HEK293 (cell line): ENCODE measurements at regions not wholly inside any gene's neighbourhood (a gene's known extent, or its start where the extent isn't known, plus 50 kb on each side); places are given as distances from the start of the nearest gene placed in this dataset.

ENCODE experiments used
- CTCF ChIA-PET: fragments of 350-600 bp; formaldehyde crosslinking; extraction: SDS; loops from one replicate; lab custom pipeline; 2021; ENCODE audit warnings: antibody characterized with exemption; lab: Yijun Ruan, JAX
- POLR2A ChIA-PET: fragments of 300-600 bp; formaldehyde crosslinking; extraction: SDS; loops from one replicate; lab custom pipeline; 2020; ENCODE audit warnings: antibody characterized with exemption, inconsistent platforms; lab: Yijun Ruan, JAX
- H3K27ac ChIP-seq: fragments of 200-500 bp; sonication (Bioruptor generic); 2 replicates; pipeline ENCODE4 v1.5.1; 2014; ENCODE audit warnings: low read depth, low read length, control low read depth, inconsistent platforms; ENCODE audit errors: extremely low read depth
- H3K36me3 ChIP-seq, 2 experiments: fragments of 200-500 bp in 1 of 2; sonication (Bioruptor generic) in 1 of 2; 1 replicate in 1 of 2; 2 replicates in 1 of 2; pipeline ENCODE4 v1.5.1; 2014 to 2017; ENCODE audit warnings: inconsistent platforms in 2 of 2, low read length in 2 of 2; ENCODE audit not compliant: control insufficient read depth in 2 of 2, insufficient read depth in 1 of 2
- H3K4me1 ChIP-seq: fragments of 200-500 bp; sonication (Bioruptor generic); 2 replicates; pipeline ENCODE4 v1.5.1; 2014; ENCODE audit warnings: mild to moderate bottlenecking, low read length, inconsistent platforms; ENCODE audit not compliant: control insufficient read depth, insufficient read depth
- H3K4me3 ChIP-seq: 2 replicates; pipeline ENCODE4 v1.5.1; 2011; ENCODE audit warnings: low read depth, mild to moderate bottlenecking, control low read depth, low read length, moderate library complexity
- H3K9me3 ChIP-seq: fragments of 200-500 bp; sonication (Bioruptor generic); 2 replicates; pipeline ENCODE4 v1.5.1; 2014; ENCODE audit warnings: low read depth, low read length, inconsistent platforms; ENCODE audit not compliant: control insufficient read depth, insufficient read depth
- INSM2 ChIP-seq: fragments of 450-650 bp; formaldehyde crosslinking; IDR thresholded peaks from 2 replicates; pipeline ENCODE4 v1.5.1; 2016; ENCODE audit warnings: missing biosample characterization, missing genetic modification characterization
- KLF9 ChIP-seq: fragments of 450-650 bp; formaldehyde crosslinking; IDR thresholded peaks from 2 replicates; pipeline ENCODE4 v1.5.1; 2016; ENCODE audit warnings: missing biosample characterization, missing genetic modification characterization, low read depth
- PRDM6 ChIP-seq: fragments of 450-650 bp; formaldehyde crosslinking; IDR thresholded peaks from 2 replicates; pipeline ENCODE4 v1.5.1; 2017; ENCODE audit warnings: missing biosample characterization, missing genetic modification characterization
- RBAK ChIP-seq: fragments of 450-650 bp; formaldehyde crosslinking; IDR thresholded peaks from 2 replicates; pipeline ENCODE4 v1.5.1; 2016; ENCODE audit warnings: missing biosample characterization, missing genetic modification characterization
- ZEB2 ChIP-seq: fragments of 450-650 bp; formaldehyde crosslinking; IDR thresholded peaks from 2 replicates; pipeline ENCODE4 v1.5.1; 2016; ENCODE audit warnings: missing biosample characterization, missing genetic modification characterization
- ZNF202 ChIP-seq: fragments of 450-650 bp; formaldehyde crosslinking; IDR thresholded peaks from 2 replicates; pipeline ENCODE4 v1.5.1; 2016; ENCODE audit warnings: missing biosample characterization, missing genetic modification characterization, borderline replicate concordance
- ZNF248 ChIP-seq: fragments of 450-650 bp; formaldehyde crosslinking; IDR thresholded peaks from 2 replicates; pipeline ENCODE4 v1.5.1; 2017; ENCODE audit warnings: missing biosample characterization, missing genetic modification characterization
- ZNF362 ChIP-seq: fragments of 450-650 bp; formaldehyde crosslinking; IDR thresholded peaks from 2 replicates; pipeline ENCODE4 v1.5.1; 2016; ENCODE audit warnings: missing biosample characterization, missing genetic modification characterization
- ZNF398 ChIP-seq: fragments of 450-650 bp; formaldehyde crosslinking; IDR thresholded peaks from 2 replicates; pipeline ENCODE4 v1.5.1; 2017; ENCODE audit warnings: missing biosample characterization, missing genetic modification characterization
- ZNF518A ChIP-seq: fragments of 450-650 bp; formaldehyde crosslinking; conservative IDR thresholded peaks from 2 replicates; pipeline ENCODE4 v1.5.1; 2016; ENCODE audit warnings: low read depth, missing biosample characterization, missing genetic modification characterization
- ZNF549 ChIP-seq: fragments of 450-650 bp; IDR thresholded peaks from 2 replicates; pipeline ENCODE4 v1.5.1; 2018; ENCODE audit warnings: missing biosample characterization, missing genetic modification characterization, mild to moderate bottlenecking, inconsistent platforms, moderate library complexity
- ZNF843 ChIP-seq: fragments of 450-650 bp; formaldehyde crosslinking; IDR thresholded peaks from 2 replicates; pipeline ENCODE4 v1.5.1; 2016; ENCODE audit warnings: missing biosample characterization, missing genetic modification characterization

GRCh38 chr20:55530763-55531162 is 474.6 kb downstream of the CBLN4 start (continued):
- TF ChIP-seq ZNF362 (tag by site-specific recombination) = no peak
- TF ChIP-seq KLF9 (tag by site-specific recombination) = no peak
- TF ChIP-seq ZNF398 (tag by site-specific recombination) = no peak

- no peak overlapping the region for H3K27ac ChIP-seq
- POLR2A ChIA-PET = no interaction called here
- H3K9me3 ChIP-seq = no peaks in the 10 kb centered on the region
- CTCF ChIA-PET = no interaction called here
- TF ChIP-seq ZNF518A (tag by site-specific recombination) = no peak
- TF ChIP-seq ZNF843 = no peak
- H3K4me1 ChIP-seq = no peaks in the 10 kb centered on the region
- H3K36me3 ChIP-seq = no peaks in the 10 kb centered on the region
- H3K4me3 ChIP-seq = no peak overlapping the region
Measured at GRCh38 chr20:55528482-55528881, 476.8 kb downstream of the CBLN4 start.

GRCh38 chr20:55522296-55522815 is 483.0 kb downstream of the CBLN4 start:
- H3K4me1 ChIP-seq = no peaks in the 10 kb centered on the region
- TF ChIP-seq ZEB2 (no peak), INSM2 (tag by site-specific recombination) (no peak), ZNF202 (no peak), RBAK (no peak), PRDM6 (tag by site-specific recombination) (no peak), ZNF549 (tag by site-specific recombination) (no peak), ZNF248 (tag by site-specific recombination) (no peak)
- CTCF ChIA-PET = no interaction called here
- POLR2A ChIA-PET = no interaction called here
- H3K36me3 ChIP-seq = no peaks in the 10 kb centered on the region
- no peak overlapping the region for H3K4me3 ChIP-seq
- H3K9me3 ChIP-seq = no peaks in the 10 kb centered on the region
- no peak overlapping the region for H3K27ac ChIP-seq
